ENCODE measurements at regions not wholly inside any gene's neighbourhood (a gene's known extent, or its start where the extent isn't known, plus 50 kb on each side); places are given as distances from the start of the nearest gene placed in this dataset.

- TF ChIP-seq, protein P1, sequence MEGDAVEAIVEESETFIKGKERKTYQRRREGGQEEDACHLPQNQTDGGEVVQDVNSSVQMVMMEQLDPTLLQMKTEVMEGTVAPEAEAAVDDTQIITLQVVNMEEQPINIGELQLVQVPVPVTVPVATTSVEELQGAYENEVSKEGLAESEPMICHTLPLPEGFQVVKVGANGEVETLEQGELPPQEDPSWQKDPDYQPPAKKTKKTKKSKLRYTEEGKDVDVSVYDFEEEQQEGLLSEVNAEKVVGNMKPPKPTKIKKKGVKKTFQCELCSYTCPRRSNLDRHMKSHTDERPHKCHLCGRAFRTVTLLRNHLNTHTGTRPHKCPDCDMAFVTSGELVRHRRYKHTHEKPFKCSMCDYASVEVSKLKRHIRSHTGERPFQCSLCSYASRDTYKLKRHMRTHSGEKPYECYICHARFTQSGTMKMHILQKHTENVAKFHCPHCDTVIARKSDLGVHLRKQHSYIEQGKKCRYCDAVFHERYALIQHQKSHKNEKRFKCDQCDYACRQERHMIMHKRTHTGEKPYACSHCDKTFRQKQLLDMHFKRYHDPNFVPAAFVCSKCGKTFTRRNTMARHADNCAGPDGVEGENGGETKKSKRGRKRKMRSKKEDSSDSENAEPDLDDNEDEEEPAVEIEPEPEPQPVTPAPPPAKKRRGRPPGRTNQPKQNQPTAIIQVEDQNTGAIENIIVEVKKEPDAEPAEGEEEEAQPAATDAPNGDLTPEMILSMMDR (IDR thresholded peaks at IDR 0.05) = no peak
- TF ChIP-seq EZH2phosphoT487 (IDR thresholded peaks at IDR 0.05) (no peak), EZH2 (IDR thresholded peaks at IDR 0.05) (no peak)
These were observed 171.9 kb upstream of the SULF2 start for GRCh38 chr20:47957135-47957534.
